ENCODE measurements at regions not wholly inside any gene's neighbourhood (a gene's known extent, or its start where the extent isn't known, plus 50 kb on each side); places are given as distances from the start of the nearest gene placed in this dataset.

DNA sequence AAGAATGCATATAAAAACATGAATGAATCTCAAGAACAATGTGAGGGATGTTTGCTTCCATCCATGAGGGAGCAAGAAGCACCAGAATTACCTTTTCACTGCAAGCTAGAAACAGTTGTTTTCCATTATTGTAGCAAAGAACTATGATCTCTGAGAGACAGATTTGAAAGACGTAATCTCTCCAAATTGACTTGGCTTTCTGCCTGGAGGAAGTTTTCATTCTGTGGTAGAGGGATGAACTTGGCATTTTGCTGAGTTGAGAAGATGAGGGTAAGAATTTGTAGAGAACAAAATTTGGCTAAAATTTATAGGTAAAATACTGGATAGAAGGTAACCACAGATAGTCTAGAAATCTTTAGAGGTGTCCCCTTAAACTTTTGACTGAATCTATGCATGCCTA is 496.8 kb downstream of the TDRD3 start:
- Histone ChIP-seq H3K4me3 (no peak overlapping the region), H3K36me3 (no peaks in the 10 kb centered on the region), H3K27ac (no peak overlapping the region), H3K9ac (ENCODE audit: low read depth in 2 of 2, low read length in 2 of 2) (no peak overlapping the region), H3K4me1 (no peaks in the 10 kb centered on the region), H3K27me3 (no peaks in the 10 kb centered on the region), H3K9me3 (no peaks in the 10 kb centered on the region)
- intact Hi-C loops (cut with DNase I) = no loop called here
- no peak for DNase-seq
- no peak for TF ChIP-seq CTCF (IDR thresholded peaks at IDR 0.05)

DNA sequence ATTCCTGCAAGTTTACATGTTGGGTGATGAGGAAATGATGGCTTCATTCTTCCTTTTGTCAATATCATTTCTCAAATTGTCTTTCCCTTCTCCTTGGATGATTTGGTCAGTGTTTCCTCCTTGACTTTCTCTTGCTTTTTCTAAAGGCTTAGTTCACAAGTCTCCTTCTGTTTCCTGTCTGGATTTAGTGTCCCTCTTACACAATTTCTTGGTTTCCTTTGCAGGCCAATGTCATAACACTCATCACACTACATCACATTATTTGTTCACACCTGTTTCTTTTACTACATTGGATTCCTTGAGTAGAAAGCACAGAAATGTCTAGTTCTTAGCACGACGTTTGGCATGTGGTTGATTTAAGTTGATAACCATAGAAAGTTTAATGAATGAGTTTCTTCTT is 490.7 kb downstream of the TDRD3 start:
- no peaks in the 10 kb centered on the region for H3K4me1 ChIP-seq
- no peak overlapping the region for H3K4me3 ChIP-seq
- H3K9ac ChIP-seq (ENCODE audit: low read depth in 2 of 2, low read length in 2 of 2) = no peak overlapping the region
- no peak overlapping the region for H3K27ac ChIP-seq
- DNase-seq = no peak
- H3K9me3 ChIP-seq = no peaks in the 10 kb centered on the region
- no peaks in the 10 kb centered on the region for H3K27me3 ChIP-seq
- intact Hi-C loops (cut with DNase I) = no loop called here
- TF ChIP-seq CTCF (IDR thresholded peaks at IDR 0.05) = no peak
- H3K36me3 ChIP-seq = no peaks in the 10 kb centered on the region

GRCh38 chr13:60881507-60881906 is 484.5 kb downstream of the TDRD3 start:
- Histone ChIP-seq H3K27ac (no peak overlapping the region), H3K4me1 (no peaks in the 10 kb centered on the region), H3K9ac (ENCODE audit: low read depth in 2 of 2, low read length in 2 of 2) (no peak overlapping the region), H3K9me3 (no peaks in the 10 kb centered on the region), H3K4me3 (no peak overlapping the region), H3K27me3 (no peaks in the 10 kb centered on the region), H3K36me3 (no peaks in the 10 kb centered on the region)
- no peak for TF ChIP-seq CTCF (IDR thresholded peaks at IDR 0.05)
- no peak for DNase-seq
- intact Hi-C loops (cut with DNase I) = no loop called here

DNA sequence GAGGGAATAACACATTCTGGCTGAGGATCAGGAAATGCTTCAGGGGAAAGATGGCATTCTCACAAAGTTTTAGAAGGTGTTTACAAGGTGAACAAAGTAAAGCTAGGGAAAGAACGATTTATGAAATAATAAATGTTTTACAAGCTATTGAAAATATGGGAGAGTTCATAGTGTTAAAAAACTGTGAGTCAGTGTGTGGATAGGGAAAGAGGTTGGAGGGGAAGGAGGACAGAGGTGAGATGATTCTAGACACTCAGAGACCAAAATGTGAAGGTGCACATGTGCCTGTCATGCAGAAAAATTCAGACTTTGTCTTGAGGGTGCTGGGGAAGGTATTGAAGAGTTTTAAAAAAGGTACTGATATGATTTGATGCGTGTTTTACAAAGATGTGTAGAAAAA is 476.1 kb downstream of the TDRD3 start:
- Histone ChIP-seq H3K36me3 (no peaks in the 10 kb centered on the region), H3K4me3 (no peak overlapping the region), H3K9ac (ENCODE audit: low read depth in 2 of 2, low read length in 2 of 2) (no peak overlapping the region), H3K4me1 (no peaks in the 10 kb centered on the region), H3K27ac (no peak overlapping the region), H3K9me3 (no peaks in the 10 kb centered on the region), H3K27me3 (no peaks in the 10 kb centered on the region)
- DNase-seq = no peak
- TF ChIP-seq CTCF (IDR thresholded peaks at IDR 0.05) = no peak
- intact Hi-C loops (cut with DNase I) = no loop called here

- H3K27me3 ChIP-seq = no peaks in the 10 kb centered on the region
- TF ChIP-seq CTCF (IDR thresholded peaks at IDR 0.05) = no peak
- H3K4me3 ChIP-seq = no peak overlapping the region
- no peaks in the 10 kb centered on the region for H3K9me3 ChIP-seq
- no peaks in the 10 kb centered on the region for H3K4me1 ChIP-seq
- intact Hi-C loops (cut with DNase I) = no loop called here
- DNase-seq = no peak
- no peak overlapping the region for H3K27ac ChIP-seq
- H3K9ac ChIP-seq (ENCODE audit: low read depth in 2 of 2, low read length in 2 of 2) = no peak overlapping the region
- no peaks in the 10 kb centered on the region for H3K36me3 ChIP-seq
Measured at GRCh38 chr13:60869941-60870613, 473.1 kb downstream of the TDRD3 start.

All from colonic mucosa (tissue), 4 donors.